Breast epithelium (tissue), 4 donors: ENCODE measurements at regions not wholly inside any gene's neighbourhood (a gene's known extent, or its start where the extent isn't known, plus 50 kb on each side); places are given as distances from the start of the nearest gene placed in this dataset.

Experiments
- DNase-seq, 2 donors: peaks; one replicate each; pipeline ENCODE4 v3.0.0-alpha.2; 2019; ENCODE audit warnings: low spot score in 2 of 2
- H3K27ac ChIP-seq, 2 donors: fragments of 200-600 bp; sonication (generic) in 1 of 2; one replicate each; pipeline ENCODE4 v1.5.1; 2016 to 2019; ENCODE audit warnings: mild to moderate bottlenecking in 1 of 2
- H3K27me3 ChIP-seq, 2 donors: fragments of 200-600 bp; sonication (generic) in 1 of 2; one replicate each; pipeline versions ENCODE4 v1.5.1 to v1.6.0; 2017 to 2019; ENCODE audit warnings: control low read depth in 1 of 2, mild to moderate bottlenecking in 1 of 2
- H3K36me3 ChIP-seq: fragments of 200-600 bp; one replicate; pipeline ENCODE4 v1.5.1; 2019
- H3K4me1 ChIP-seq, 2 donors: fragments of 200-600 bp; sonication (generic); one replicate each; pipeline ENCODE4 v1.5.1; 2016 to 2019; ENCODE audit warnings: control low read depth in 1 of 2
- H3K4me3 ChIP-seq, 3 donors: fragments of 200-600 bp; sonication (generic); 1 replicate in 2 of 3; 2 replicates in 1 of 3; pipeline ENCODE4 v1.5.1; 2016 to 2019; ENCODE audit warnings: mild to moderate bottlenecking in 3 of 3, moderate library complexity in 2 of 3
- H3K9me3 ChIP-seq, 2 donors: fragments of 200-600 bp; sonication (generic) in 1 of 2; one replicate each; pipeline ENCODE4 v1.5.1; 2016 to 2019; ENCODE audit warnings: control low read depth in 1 of 2
- POLR2A ChIP-seq: fragments of 450-650 bp; IDR thresholded peaks from one replicate; pipeline ENCODE4 v1.6.1; 2016; ENCODE audit warnings: antibody characterized with exemption, mild to moderate bottlenecking, moderate library complexity
- POLR2AphosphoS5 ChIP-seq, 3 donors: sonication (generic); formaldehyde crosslinking; IDR thresholded peaks; one replicate each; pipeline ENCODE4 v1.6.1; 2017; ENCODE audit warnings: antibody characterized with exemption in 3 of 3
- intact Hi-C: fragments of 100-400 bp; cut with DNase I; formaldehyde crosslinking; loops from one replicate; pipeline ENCODE4 v1.15.1; 2023; ENCODE audit warnings: low total_unique reads
- TF ChIP-seq, protein P1 (sequence below), 3 donors: fragments of 450-650 bp; IDR thresholded peaks; one replicate each; pipeline ENCODE4 v1.5.1; 2016 to 2017; ENCODE audit warnings: antibody characterized with exemption in 3 of 3, mild to moderate bottlenecking in 3 of 3, moderate library complexity in 3 of 3

DNA sequence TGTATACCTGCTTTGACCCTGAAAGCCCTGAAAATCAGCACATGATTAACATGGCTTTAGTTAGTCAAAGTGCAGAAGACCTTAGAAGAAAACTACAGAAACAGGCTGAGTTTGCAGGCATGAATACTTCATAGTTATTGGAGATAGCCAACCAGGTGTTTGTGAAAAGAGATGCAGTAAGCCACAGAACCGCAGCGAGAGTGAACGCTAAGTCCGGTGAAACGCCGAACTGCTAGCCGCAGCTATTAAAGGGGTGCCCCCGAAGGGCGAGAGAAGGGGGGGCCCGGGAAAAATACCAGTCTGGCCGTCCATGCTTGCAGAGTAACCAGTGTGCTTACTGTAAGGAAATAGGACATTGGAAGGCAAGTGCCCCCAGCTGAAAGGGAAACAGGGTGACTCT lies 784.0 kb upstream of the TMEM132C start:
- DNase-seq = no peak
- H3K4me1 ChIP-seq = no peaks in the 10 kb centered on the region
- TF ChIP-seq POLR2AphosphoS5 (IDR thresholded peaks at IDR 0.05) = no peak
- no peak for TF ChIP-seq POLR2A
- TF ChIP-seq, protein P1, sequence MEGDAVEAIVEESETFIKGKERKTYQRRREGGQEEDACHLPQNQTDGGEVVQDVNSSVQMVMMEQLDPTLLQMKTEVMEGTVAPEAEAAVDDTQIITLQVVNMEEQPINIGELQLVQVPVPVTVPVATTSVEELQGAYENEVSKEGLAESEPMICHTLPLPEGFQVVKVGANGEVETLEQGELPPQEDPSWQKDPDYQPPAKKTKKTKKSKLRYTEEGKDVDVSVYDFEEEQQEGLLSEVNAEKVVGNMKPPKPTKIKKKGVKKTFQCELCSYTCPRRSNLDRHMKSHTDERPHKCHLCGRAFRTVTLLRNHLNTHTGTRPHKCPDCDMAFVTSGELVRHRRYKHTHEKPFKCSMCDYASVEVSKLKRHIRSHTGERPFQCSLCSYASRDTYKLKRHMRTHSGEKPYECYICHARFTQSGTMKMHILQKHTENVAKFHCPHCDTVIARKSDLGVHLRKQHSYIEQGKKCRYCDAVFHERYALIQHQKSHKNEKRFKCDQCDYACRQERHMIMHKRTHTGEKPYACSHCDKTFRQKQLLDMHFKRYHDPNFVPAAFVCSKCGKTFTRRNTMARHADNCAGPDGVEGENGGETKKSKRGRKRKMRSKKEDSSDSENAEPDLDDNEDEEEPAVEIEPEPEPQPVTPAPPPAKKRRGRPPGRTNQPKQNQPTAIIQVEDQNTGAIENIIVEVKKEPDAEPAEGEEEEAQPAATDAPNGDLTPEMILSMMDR (IDR thresholded peaks at IDR 0.05) = no peak
- intact Hi-C loops = no loop called here
- H3K27me3 ChIP-seq = no peaks in the 10 kb centered on the region
- H3K4me3 ChIP-seq = no peak overlapping the region
- no peaks in the 10 kb centered on the region for H3K9me3 ChIP-seq
- H3K36me3 ChIP-seq = no peaks in the 10 kb centered on the region
- H3K27ac ChIP-seq = no peak overlapping the region

DNA sequence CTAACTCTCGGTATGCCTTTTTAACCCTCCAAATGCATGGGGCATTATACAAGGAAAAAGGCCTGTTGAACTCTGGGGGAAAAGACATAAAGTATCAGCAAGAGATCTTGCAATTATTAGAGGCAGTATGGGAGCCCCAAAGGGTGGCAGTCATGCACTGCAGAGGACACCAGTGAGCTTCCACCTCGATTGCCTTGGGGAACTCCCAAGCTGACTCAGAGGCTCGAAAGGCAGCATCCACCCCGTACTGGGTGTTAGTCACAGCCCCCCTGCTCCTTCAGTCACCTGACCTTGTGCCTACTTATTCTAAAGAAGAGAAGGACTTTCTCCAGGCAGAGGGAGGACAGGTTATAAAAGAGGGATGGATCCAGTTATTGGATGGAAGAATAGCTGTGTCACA lies 781.4 kb upstream of the TMEM132C start:
- intact Hi-C loops = no loop called here
- H3K36me3 ChIP-seq = no peaks in the 10 kb centered on the region
- no peak for DNase-seq
- H3K27ac ChIP-seq = no peak overlapping the region
- H3K4me1 ChIP-seq = no peaks in the 10 kb centered on the region
- H3K9me3 ChIP-seq = no peaks in the 10 kb centered on the region
- H3K27me3 ChIP-seq = no peaks in the 10 kb centered on the region
- TF ChIP-seq POLR2A = no peak
- TF ChIP-seq, protein P1 (IDR thresholded peaks at IDR 0.05) = no peak
- TF ChIP-seq POLR2AphosphoS5 (IDR thresholded peaks at IDR 0.05) = no peak
- no peak overlapping the region for H3K4me3 ChIP-seq

DNA sequence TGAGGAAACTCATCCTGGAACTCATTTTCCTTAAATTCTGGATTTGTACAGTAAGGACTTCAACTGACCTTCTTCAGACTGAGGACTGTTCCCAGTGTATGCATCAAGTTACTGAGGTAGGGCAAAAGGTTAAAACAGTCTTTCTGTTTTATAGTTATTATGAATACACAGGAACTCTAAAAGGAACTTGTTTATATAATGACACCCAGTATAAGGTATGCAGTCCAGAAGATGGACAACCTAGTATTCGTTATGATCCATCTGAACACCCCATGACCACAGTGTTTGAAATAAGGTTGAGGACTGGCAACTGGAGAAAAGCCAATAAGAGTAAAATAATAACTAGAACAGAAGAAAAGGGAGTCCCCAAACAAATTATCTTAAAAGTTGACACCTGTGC lies 779.9 kb upstream of the TMEM132C start:
- Histone ChIP-seq H3K27me3 (no peaks in the 10 kb centered on the region), H3K9me3 (no peaks in the 10 kb centered on the region), H3K4me1 (no peaks in the 10 kb centered on the region), H3K4me3 (no peak overlapping the region), H3K27ac (no peak overlapping the region), H3K36me3 (no peaks in the 10 kb centered on the region)
- DNase-seq = no peak
- intact Hi-C loops = no loop called here
- TF ChIP-seq POLR2A (no peak), POLR2AphosphoS5 (IDR thresholded peaks at IDR 0.05) (no peak)
- TF ChIP-seq, protein P1 (IDR thresholded peaks at IDR 0.05) = no peak

DNA sequence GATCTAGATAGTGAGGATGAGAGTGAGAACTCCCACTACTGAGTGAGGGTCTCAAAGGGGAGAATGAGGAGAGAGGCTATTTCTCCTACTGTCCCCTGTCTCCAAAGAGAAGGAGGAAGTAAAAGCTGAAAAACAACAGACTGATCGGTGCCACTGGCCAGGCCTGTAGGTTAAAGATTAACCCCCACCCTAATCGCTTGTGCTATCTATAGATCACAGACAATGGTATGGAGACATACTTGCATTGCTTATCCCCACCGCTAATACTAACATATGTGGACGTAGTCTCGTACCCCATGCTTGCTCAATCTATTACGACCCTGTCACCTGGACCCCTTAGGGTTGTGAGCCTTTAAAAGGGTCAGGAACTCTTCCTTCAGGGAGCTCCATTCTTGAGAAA lies 777.9 kb upstream of the TMEM132C start:
- Histone ChIP-seq H3K27ac (no peak overlapping the region), H3K27me3 (no peaks in the 10 kb centered on the region), H3K36me3 (no peaks in the 10 kb centered on the region), H3K4me1 (no peaks in the 10 kb centered on the region), H3K4me3 (no peak overlapping the region), H3K9me3 (no peaks in the 10 kb centered on the region)
- no peak for DNase-seq
- intact Hi-C loops = no loop called here
- TF ChIP-seq POLR2AphosphoS5 (IDR thresholded peaks at IDR 0.05) (no peak), POLR2A (no peak)

DNA sequence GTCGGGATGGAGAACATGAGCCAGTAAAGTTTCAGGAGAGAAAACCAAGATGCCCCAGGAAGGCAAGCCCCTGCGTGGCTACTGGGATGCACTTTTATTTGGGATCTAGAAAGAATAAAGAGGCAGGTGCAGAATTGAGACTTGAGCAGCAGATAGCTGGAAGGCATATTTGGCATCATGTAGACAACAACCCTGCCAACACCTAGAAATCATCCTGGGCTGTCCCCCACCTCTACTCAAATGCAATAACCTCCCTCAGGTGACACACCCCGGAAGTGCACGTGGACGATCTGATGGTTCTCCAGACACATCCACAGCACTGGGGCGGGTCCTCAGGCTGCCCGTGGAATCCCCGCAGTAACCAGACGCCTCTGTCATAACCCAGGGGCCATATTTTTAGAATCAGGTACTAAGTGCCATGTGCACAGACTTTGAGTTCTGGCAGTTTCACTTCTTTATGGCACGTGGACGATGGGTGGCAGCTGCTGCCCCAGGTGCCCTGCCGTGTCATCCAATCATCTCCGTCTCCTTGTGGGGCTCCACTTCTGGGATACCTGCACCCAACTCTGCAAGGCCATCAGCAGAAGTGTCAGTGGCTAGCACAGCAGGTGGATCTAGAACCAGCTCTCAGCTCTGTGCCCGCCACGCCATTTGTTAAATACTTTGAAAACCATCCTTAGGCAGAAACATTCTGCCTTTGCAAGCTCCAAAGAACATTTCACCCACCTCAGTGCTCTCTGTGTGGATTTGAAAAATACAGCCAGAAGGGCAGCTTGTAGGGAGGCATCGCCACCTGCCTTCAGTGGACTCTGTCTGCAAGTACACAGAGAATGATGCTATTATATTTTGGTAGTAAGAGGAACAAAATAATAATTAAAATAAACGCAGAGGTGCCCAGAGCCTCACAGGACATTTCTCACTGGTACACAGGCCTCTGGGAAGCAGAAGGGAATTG lies 771.7 kb upstream of the TMEM132C start:
- no peak for TF ChIP-seq POLR2AphosphoS5 (IDR thresholded peaks at IDR 0.05)
- TF ChIP-seq, protein P1 (IDR thresholded peaks at IDR 0.05) = no peak
- Histone ChIP-seq H3K9me3 (no peaks in the 10 kb centered on the region), H3K4me1 (no peaks in the 10 kb centered on the region), H3K27me3 (no peaks in the 10 kb centered on the region), H3K4me3 (no peak overlapping the region), H3K36me3 (no peaks in the 10 kb centered on the region), H3K27ac (no peak overlapping the region)
- intact Hi-C loops = no loop called here
- no peak for DNase-seq
